ENCODE measurements at regions not wholly inside any gene's neighbourhood (a gene's known extent, or its start where the extent isn't known, plus 50 kb on each side); places are given as distances from the start of the nearest gene placed in this dataset.

DNA sequence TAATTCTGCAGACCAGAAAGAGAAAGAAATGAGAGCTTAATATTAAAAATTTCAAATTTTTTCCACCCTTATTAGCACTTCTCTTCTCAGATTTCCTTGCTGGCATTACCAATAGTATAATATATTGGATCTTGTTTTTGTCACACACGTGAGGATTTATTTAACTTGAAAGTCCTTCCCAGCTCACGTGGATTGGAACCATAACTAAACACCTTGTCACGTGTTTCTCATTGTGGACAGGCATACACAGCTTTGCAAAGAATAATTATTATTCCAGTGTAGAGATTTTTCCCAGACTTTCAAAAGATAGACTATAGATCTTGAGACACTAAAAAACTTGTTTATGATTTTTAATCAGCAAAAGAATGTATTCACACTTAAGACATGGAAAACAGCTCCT lies 123.8 kb upstream of the LPAR1 start:
- Histone ChIP-seq H3K4me1 (ENCODE audit: control insufficient read depth, extremely low read depth, insufficient read depth, low read length) (no peaks in the 10 kb centered on the region), H3K9me1 (replicated peaks; ENCODE audit: control insufficient read depth, extremely low read depth, insufficient read depth, low read length) (no peaks in the 10 kb centered on the region), H3K27ac (ENCODE audit: insufficient read depth, low read depth, low read length) (no peak overlapping the region), H3K9ac (replicated peaks; ENCODE audit: extremely low read depth, insufficient read depth, low read length) (no peak overlapping the region), H3K4me2 (ENCODE audit: insufficient read depth, low read length) (no peak overlapping the region), H3K36me3 (ENCODE audit: control insufficient read depth in 2 of 2, extremely low read depth in 1 of 2, insufficient read depth in 2 of 2, low read length in 2 of 2) (no peaks in the 10 kb centered on the region), H4K20me1 (replicated peaks; ENCODE audit: control insufficient read depth, extremely low read depth, insufficient read depth, low read length) (no peaks in the 10 kb centered on the region), H2AFZ (ENCODE audit: low read depth, low read length) (no peak overlapping the region), H3K79me2 (ENCODE audit: control insufficient read depth, insufficient read depth, low read length) (no peaks in the 10 kb centered on the region), H3K4me3 (replicated peaks in 1 of 3; ENCODE audit: insufficient read depth in 1 of 3, low read depth in 1 of 3, low read length in 3 of 3) (no peak overlapping the region), H3K9me3 (replicated peaks; ENCODE audit: control insufficient read depth, insufficient read depth, low read length) (no peaks in the 10 kb centered on the region), H3K27me3 (ENCODE audit: control insufficient read depth in 2 of 2, insufficient read depth in 2 of 2, low read length in 2 of 2) (peaks cover 0 to 1% of the 10 kb centered on the region in 2 experiments)
- POLR2A ChIA-PET: no interaction called here
- dilution Hi-C loops (cut with MboI; ENCODE audit: extremely low pct_ligation_motif_present, low sequenced_read_pairs) (no loop called here), intact Hi-C loops (cut with micrococcal nuclease) (no loop called here)
- DNase-seq (ENCODE audit: low read depth, low spot score) (no peak), FAIRE-seq (no peak)
- no TSS peak for BruUV-seq (replicated peaks)
- TF ChIP-seq, protein P1, sequence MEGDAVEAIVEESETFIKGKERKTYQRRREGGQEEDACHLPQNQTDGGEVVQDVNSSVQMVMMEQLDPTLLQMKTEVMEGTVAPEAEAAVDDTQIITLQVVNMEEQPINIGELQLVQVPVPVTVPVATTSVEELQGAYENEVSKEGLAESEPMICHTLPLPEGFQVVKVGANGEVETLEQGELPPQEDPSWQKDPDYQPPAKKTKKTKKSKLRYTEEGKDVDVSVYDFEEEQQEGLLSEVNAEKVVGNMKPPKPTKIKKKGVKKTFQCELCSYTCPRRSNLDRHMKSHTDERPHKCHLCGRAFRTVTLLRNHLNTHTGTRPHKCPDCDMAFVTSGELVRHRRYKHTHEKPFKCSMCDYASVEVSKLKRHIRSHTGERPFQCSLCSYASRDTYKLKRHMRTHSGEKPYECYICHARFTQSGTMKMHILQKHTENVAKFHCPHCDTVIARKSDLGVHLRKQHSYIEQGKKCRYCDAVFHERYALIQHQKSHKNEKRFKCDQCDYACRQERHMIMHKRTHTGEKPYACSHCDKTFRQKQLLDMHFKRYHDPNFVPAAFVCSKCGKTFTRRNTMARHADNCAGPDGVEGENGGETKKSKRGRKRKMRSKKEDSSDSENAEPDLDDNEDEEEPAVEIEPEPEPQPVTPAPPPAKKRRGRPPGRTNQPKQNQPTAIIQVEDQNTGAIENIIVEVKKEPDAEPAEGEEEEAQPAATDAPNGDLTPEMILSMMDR (IDR thresholded peaks at IDR 0.05; ENCODE audit: extremely low read depth in 1 of 2, insufficient read depth in 1 of 2, low read depth in 1 of 2, low read length in 2 of 2): no peak
- TF ChIP-seq FOS (IDR thresholded peaks at IDR 0.05; ENCODE audit: borderline replicate concordance, insufficient read depth, low read length) (no peak), GATA2 (IDR thresholded peaks at IDR 0.05; ENCODE audit: insufficient read depth, insufficient read length, low read depth, low read length) (no peak), MYC (IDR thresholded peaks at IDR 0.05; ENCODE audit: low read depth, low read length) (no peak), POLR2AphosphoS5 (IDR thresholded peaks at IDR 0.05; ENCODE audit: insufficient read depth, low read depth, low read length) (no peak), JUN (IDR thresholded peaks at IDR 0.05; ENCODE audit: borderline replicate concordance, insufficient read depth, insufficient read length, low read depth) (no peak), POLR2A (IDR thresholded peaks at IDR 0.05; ENCODE audit: low read depth, low read length) (no peak), EZH2 (IDR thresholded peaks at IDR 0.05; ENCODE audit: borderline replicate concordance, low read depth, low read length, severe bottlenecking) (no peak)
- TF ChIP-seq, protein P2, sequence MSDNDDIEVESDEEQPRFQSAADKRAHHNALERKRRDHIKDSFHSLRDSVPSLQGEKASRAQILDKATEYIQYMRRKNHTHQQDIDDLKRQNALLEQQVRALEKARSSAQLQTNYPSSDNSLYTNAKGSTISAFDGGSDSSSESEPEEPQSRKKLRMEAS (IDR thresholded peaks at IDR 0.05; ENCODE audit: insufficient read depth, insufficient read length): no peak
- CTCF ChIA-PET: interaction anchor here (1.1 to 1.5 kb wide), 2 partner anchors 10 to 13 kb away, joined by 5 to 7 read pairs; no protein-coding TSS in a partner anchor

Measured in endothelial cell of umbilical vein (primary cell).